GM18519 (cell line): ENCODE measurements at regions not wholly inside any gene's neighbourhood (a gene's known extent, or its start where the extent isn't known, plus 50 kb on each side); places are given as distances from the start of the nearest gene placed in this dataset.
"Not testable (repeated sequence)": the region's sequence is repeated elsewhere in the genome, so short reads cannot be mapped to it uniquely, and the experiment has no call there.

Experiments used
- ATAC-seq: cut with Tn5 transposase; IDR thresholded peaks from one replicate; pipeline ENCODE4 v1.9.1; 2021; ENCODE audit warnings: mild to moderate bottlenecking, moderate library complexity; ENCODE audit not compliant: unreplicated experiment, low FRiP score

DNA sequence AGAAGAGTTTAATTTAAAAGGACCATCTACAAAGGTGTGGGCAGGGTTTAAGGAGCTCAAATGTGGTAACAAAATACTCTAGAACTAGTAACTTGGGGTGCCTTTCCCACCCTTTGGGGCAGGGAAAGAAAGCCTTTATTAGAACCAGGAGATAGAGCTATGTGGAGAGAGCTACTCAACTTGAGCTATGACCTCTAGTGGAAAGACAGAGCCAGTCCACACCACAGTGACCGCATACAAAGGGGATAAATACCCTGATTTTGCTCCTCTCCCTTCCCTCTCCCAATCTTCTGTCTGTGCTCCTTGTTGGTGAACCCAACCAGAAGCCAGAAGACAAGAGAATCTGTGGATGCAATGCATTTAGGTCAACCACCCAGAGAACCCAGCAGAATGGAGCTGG, 54.4 kb upstream of the JAK1 start:
- ATAC-seq = no peak

DNA sequence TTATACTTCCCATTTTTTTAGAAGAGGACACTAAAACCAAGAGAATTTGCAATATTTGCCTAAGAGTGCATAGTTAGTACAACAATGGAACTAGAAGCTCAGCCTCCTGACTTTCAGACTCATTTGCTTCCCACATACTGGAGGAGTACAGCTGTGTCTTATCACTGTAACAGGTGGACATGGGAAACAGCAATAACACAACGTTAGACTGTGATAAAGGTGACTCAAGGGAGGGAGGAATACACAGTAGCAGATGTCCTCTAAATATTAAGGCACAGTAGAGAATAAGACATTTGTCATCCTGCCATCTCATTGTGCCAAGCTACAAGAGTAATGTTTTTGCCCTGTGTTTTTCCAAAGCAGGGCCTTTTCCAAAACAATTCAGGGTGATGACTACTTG, 55.4 kb upstream of the JAK1 start:
- no peak for ATAC-seq

DNA sequence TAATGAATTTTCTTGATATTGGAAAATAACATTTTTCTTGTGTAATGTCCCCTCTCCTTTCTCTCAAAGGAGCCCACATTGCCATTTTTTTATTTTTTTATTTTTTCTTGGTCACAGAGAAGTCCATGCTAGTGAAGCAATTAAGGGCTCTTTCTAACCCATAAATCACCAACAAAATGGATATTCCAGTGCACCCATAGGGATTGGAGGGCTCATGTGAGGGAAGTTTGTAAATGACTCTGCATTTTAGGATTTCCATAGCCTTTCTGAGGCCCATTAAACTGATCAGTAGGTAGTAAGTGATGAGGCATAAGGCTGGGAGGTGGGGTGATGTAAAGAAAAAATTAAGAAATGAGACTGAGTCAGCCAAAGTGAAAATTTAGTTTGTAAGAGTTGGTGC, 55.9 kb upstream of the JAK1 start:
- ATAC-seq = no peak

DNA sequence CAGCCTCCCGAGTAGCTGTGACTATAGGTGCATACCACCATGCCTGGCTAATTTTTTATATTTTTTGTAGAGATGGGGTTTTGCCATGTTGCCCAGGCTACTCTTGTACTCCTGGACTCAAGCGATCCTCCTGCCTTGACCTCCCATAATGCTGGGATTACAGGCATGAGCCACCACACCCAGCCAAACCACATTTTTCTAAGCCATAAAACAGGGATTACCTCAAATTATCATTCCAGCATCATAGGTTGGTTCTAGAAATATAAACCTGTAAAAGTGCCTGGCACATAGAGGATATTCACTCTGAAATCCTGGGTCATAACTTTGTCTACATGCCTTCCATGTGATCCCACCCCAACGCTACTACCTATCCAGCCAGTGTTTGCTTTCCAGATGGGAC, 59.4 kb upstream of the JAK1 start:
- ATAC-seq = no peak

DNA sequence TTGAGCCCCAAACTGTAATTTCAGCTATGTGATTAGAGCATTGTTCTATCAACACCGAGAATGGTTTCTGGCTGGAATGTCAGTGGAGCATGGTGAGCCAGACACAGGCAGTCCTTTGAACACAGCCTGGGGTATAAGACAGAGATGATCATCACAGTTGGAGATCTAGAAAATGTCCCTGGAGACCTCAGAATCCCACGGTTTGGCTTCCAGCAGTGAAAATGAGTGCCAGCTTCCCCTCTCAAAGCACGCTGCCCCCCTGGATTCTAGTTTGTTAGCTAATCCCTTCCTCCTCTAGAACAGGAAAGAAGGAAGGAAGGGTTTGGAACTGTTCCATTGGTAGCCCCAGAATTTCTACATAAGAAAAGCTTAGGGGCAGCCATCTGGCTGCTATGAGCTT, 59.9 kb upstream of the JAK1 start:
- ATAC-seq = no peak

GRCh38 chr1:65027666-65028358, 61.5 kb upstream of the JAK1 start:
- no peak for ATAC-seq

GRCh38 chr1:65029434-65029833, 63.1 kb upstream of the JAK1 start:
- not testable (repeated sequence) for ATAC-seq

DNA sequence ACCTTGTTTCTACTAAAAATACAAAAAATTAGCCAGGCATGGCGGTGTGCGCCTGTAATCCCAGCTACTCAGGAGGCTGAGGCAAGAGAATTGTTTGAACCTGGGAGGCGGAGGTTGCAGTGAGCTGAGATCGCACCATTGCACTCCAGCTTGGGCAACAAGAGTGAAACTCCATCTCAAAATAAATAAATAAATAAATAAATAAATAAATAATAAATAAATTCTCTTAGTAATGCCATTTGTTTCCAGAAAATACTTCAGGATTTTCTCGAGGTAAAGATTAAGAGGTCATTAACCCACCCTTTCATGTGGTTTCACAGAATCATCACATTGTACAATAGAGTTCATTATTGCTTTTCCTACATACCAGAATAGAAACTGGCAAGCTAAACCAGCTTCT, 68.5 kb upstream of the JAK1 start:
- ATAC-seq = not testable (repeated sequence)

- no peak for ATAC-seq
These were observed 70.3 kb upstream of the JAK1 start for GRCh38 chr1:65036570-65037051.

GRCh38 chr1:65039066-65039465, 72.7 kb upstream of the JAK1 start:
- ATAC-seq = no peak

DNA sequence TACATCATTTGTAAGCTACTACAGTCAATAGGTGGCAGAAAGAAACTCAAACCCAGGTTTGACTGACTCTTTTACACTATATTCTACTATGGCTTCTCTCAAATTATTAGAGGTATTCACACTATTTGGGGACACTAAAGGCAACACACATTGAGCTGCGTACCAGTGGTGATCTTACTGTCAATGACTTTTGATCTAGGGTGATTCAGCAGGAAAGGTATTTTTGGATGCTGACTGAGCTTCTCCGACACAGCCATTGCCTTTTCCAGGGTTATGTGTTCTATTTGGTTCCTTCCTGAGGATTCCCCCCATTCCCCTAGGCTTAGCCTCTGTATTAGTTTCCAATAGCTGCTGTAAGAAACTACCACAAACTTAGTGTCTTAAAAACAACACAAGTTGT, 73.2 kb upstream of the JAK1 start:
- no peak for ATAC-seq

GRCh38 chr1:65042467-65042866, 76.1 kb upstream of the JAK1 start:
- ATAC-seq = no peak

GRCh38 chr1:65044411-65044810, 78.1 kb upstream of the JAK1 start:
- ATAC-seq = no peak

- no peak for ATAC-seq
These were observed 78.9 kb upstream of the JAK1 start for GRCh38 chr1:65045022-65045817.

DNA sequence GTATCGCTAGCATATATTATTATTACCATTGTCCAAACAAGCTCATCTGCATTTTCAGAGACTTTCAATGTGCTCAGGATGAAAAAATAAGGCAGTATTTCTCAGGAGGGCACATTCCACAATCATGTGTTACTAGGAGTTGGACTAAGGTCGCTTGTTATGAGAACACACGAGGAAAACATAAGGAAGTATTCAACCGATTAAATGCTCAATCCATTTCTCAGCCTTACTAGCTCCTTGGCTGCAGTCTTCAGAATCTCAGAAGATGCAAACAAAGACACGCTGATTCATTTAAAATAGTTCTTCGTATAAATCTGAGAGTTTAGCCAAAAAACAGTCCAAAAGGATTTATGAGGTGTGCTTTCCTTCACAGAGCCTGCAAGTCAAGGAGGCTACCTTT, 82.0 kb upstream of the JAK1 start:
- no peak for ATAC-seq

DNA sequence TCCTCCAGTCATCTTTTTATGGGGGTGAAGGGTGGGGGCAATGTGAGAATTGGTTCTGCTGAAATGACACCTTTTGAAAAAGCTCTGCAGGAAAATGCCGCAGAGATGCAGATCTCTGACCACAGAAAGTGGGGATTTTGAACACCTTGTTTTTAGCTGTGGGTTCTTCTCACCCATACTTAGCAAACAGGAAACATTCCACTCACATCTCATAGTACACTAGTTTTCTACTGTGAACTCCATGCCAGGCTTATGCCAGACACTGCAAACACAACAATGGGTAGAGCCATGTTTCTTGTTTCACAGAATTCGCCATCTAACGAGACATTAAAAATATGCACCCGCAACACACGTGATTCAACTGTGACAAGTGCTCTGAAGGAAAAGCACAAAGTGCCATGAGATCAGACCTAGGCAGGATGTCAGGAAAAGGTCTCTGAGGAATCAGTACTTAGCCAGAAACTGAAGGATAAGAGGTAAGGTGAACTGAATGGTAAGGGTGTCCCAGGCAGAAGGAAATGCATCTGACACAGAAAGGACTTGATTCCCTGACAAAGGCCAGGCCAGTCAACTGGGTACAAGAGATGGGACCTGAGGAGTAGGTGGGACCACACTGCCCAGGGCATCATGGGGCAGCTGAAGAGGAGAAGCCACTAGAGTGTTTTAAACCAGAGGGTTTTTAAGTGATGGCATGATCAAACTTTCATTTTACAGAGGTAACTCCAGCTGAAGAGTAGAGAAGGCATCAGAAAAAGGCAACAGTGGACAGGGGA, 83.8 kb upstream of the JAK1 start:
- ATAC-seq = no peak

GRCh38 chr1:65050735-65051134, 84.4 kb upstream of the JAK1 start:
- ATAC-seq = no peak

GRCh38 chr1:65054481-65054880, 88.1 kb upstream of the JAK1 start:
- ATAC-seq = no peak

DNA sequence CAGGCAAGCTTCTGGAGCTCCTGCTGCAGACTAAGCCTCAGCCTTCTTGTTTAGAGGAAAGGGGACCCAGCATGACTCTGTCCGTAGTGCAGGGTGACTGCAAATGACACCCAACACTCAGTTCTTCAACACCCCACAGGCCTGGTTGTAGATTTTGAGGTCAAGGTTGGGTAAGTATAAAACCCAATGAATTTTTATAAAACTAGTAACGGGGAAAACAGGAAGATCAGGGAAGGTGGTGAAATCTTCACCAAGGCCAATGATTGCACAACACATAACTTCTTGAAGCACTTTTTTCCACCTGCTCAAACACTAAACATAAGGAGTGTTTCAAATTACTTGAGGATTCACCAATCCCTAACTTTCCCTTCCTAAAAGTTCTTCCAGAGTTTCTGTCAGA, 89.4 kb upstream of the JAK1 start:
- no peak for ATAC-seq

DNA sequence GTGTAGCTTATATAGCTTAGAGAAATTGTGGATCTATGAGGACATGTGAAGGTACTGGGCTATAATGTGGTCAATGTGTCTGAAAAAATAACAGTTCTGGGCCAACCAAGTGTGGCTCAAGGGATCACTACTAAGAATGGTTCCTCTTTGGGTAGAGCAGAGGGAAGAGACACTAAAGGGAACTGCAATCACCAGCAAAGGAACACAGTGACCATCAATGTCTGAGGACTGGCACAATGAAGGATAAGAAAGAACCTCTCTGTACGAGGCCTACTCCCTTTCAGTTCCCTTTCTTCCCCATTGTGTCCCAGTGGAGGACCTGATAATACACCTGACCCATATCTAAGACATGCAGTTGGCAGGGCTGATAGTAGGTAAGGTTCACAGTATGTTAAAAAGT, 89.9 kb upstream of the JAK1 start:
- no peak for ATAC-seq

- no peak for ATAC-seq
These were observed 90.5 kb upstream of the JAK1 start for GRCh38 chr1:65056866-65057265.
